22Rv1 (cell line): ENCODE measurements at regions not wholly inside any gene's neighbourhood (a gene's known extent, or its start where the extent isn't known, plus 50 kb on each side); places are given as distances from the start of the nearest gene placed in this dataset.

ENCODE experiments used
- H3K27ac ChIP-seq: fragments of 450-650 bp; 2 replicates; pipeline ENCODE4 v1.5.1; 2017
- CTCF ChIP-seq: fragments of 450-650 bp; IDR thresholded peaks from 2 replicates; pipeline ENCODE4 v1.5.1; 2017; ENCODE audit warnings: mild to moderate bottlenecking
- ZFX ChIP-seq: fragments of 450-650 bp; IDR thresholded peaks from 2 replicates; pipeline ENCODE4 v1.6.1; 2017; ENCODE audit warnings: antibody characterized with exemption, borderline replicate concordance

DNA sequence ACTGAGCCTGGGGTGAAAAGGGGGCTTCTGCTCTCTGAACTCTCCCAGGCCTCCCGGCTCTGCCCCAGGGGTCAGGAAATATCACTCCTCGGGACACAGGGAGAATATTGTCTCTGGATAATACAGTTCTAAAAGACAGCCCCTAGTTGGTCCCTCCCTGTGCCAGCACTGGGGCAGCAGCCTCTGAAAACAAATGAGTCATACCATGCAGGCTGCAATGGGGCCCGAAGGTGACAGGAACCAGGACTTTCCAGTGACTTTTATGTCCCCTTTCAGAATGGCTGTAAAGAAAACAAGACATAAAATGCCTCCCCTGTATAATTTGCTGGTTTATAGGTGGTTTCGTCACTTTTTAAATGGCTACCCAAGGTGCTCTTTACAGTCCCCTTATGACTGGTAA is 360.0 kb downstream of the NPHP4 start:
- no peak overlapping the region for H3K27ac ChIP-seq
- TF ChIP-seq CTCF = no peak
- no peak for TF ChIP-seq ZFX

- TF ChIP-seq CTCF (no peak), ZFX (no peak)
- no peak overlapping the region for H3K27ac ChIP-seq
Observed at GRCh38 chr1:5628416-5628815, 363.8 kb downstream of the NPHP4 start.

- H3K27ac ChIP-seq = no peak overlapping the region
- TF ChIP-seq ZFX (no peak), CTCF (no peak)
Observed at GRCh38 chr1:5623399-5623798, 368.8 kb downstream of the NPHP4 start.

- TF ChIP-seq CTCF (no peak), ZFX (no peak)
- no peak overlapping the region for H3K27ac ChIP-seq
Observed at GRCh38 chr1:5622412-5622811, 369.8 kb downstream of the NPHP4 start.

- TF ChIP-seq ZFX = no peak
- no peak for TF ChIP-seq CTCF
Observed at GRCh38 chr1:5621692-5622091, 370.5 kb downstream of the NPHP4 start.

DNA sequence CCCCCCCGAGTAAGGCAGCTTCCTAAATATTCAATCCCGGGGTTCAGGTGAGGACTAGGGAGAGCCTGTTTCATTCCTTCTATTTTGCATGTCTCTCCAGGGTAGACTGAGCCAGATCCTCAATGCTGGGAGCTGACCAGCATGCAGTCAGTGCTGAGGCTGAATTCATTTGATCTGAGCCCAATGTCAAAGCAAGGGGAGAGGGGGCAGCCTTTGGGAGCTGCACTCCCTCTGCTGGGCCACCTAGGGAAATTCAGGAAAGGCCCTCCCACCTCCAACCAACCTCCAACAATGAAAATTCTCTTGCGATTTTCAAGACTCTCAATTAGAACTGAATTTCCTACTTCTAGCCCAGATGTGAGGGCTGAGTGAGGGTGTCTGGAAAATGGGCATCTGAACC is 371.2 kb downstream of the NPHP4 start:
- TF ChIP-seq CTCF (peak; percentile 46), ZFX (no peak)
- no peak overlapping the region for H3K27ac ChIP-seq

More at GRCh38 chr1:5621692-5622091, 370.5 kb downstream of the NPHP4 start:
- no peak overlapping the region for H3K27ac ChIP-seq

DNA sequence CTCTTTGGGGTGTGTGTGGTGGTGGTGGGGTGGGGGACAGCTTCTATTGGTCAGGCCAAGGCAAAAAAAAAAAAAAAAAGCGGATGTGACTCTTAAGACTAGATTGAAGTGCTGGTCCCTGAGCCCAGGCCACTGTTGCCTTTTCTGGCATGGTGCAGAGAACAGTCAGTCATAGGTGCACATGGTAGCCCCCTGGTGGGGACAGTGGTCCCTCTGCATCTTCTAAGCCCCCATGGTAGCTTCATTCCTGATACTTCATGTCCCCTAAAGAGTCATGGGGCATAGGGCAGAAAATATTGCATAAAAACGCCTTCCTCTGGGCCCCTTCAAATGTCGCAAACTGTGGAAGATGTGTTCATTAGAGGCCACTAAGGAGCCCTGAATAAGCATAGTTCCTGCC is 371.8 kb downstream of the NPHP4 start:
- H3K27ac ChIP-seq = no peak overlapping the region
- TF ChIP-seq ZFX (no peak), CTCF (no peak)
